Neural progenitor cell (in vitro differentiated cells): ENCODE measurements at regions not wholly inside any gene's neighbourhood (a gene's known extent, or its start where the extent isn't known, plus 50 kb on each side); places are given as distances from the start of the nearest gene placed in this dataset.

Source experiments
- DNase-seq: peaks from one replicate; pipeline ENCODE4 v3.0.0-alpha.2; 2016; ENCODE audit warnings: low spot score
- H2AFZ ChIP-seq: fragments of 200-600 bp; sonication (generic); replicated peaks from 2 replicates; pipeline ENCODE4 v1.6.1; 2016; ENCODE audit warnings: antibody characterized with exemption
- H3F3A ChIP-seq: fragments of 200-600 bp; sonication (generic); 2 replicates; pipeline ENCODE4 v1.6.1; 2016; ENCODE audit warnings: antibody characterized with exemption, low read depth
- H3K27ac ChIP-seq: fragments of 200-600 bp; sonication (generic); 2 replicates; pipeline ENCODE4 v1.5.1; 2016; ENCODE audit warnings: mild to moderate bottlenecking
- H3K27me3 ChIP-seq: fragments of 200-600 bp; sonication (generic); 2 replicates; pipeline ENCODE4 v1.6.1; 2016; ENCODE audit warnings: mild to moderate bottlenecking, moderate library complexity
- H3K36me3 ChIP-seq: fragments of 200-600 bp; sonication (generic); 2 replicates; pipeline ENCODE4 v1.5.1; 2016
- H3K4me1 ChIP-seq: fragments of 200-600 bp; sonication (generic); 2 replicates; pipeline ENCODE4 v1.6.1; 2016; ENCODE audit warnings: mixed run types
- H3K4me2 ChIP-seq: fragments of 200-600 bp; sonication (generic); 2 replicates; pipeline ENCODE4 v1.6.1; 2016
- H3K4me3 ChIP-seq: fragments of 200-600 bp; sonication (generic); 2 replicates; pipeline ENCODE4 v1.5.1; 2016
- H3K79me2 ChIP-seq: fragments of 200-600 bp; sonication (generic); 2 replicates; pipeline ENCODE4 v1.6.1; 2016; ENCODE audit warnings: low read depth
- H3K9ac ChIP-seq: fragments of 200-600 bp; sonication (generic); 2 replicates; pipeline ENCODE4 v1.6.1; 2016
- H3K9me3 ChIP-seq: fragments of 200-600 bp; sonication (generic); 2 replicates; pipeline ENCODE4 v1.5.1; 2016; ENCODE audit warnings: low read depth
- H4K20me1 ChIP-seq: fragments of 200-600 bp; sonication (generic); 2 replicates; pipeline ENCODE4 v1.6.1; 2016; ENCODE audit warnings: low read depth
- H3K27ac Mint-ChIP-seq: 3 replicates; pipeline ENCODE4 v1.8.0; 2021; ENCODE audit warnings: mixed read lengths
- H3K27me3 Mint-ChIP-seq: 2 replicates; pipeline ENCODE4 v1.8.0; 2022; ENCODE audit warnings: low read depth, mild to moderate bottlenecking, inconsistent platforms, moderate library complexity, mixed read lengths; ENCODE audit not compliant: insufficient read depth
- H3K36me3 Mint-ChIP-seq: 3 replicates; pipeline ENCODE4 v1.8.0; 2021; ENCODE audit warnings: mixed read lengths
- H3K4me1 Mint-ChIP-seq: 3 replicates; pipeline ENCODE4 v1.8.0; 2021; ENCODE audit warnings: mixed read lengths
- H3K4me3 Mint-ChIP-seq: 3 replicates; pipeline ENCODE4 v1.8.0; 2021; ENCODE audit warnings: mild to moderate bottlenecking, moderate library complexity, mixed read lengths
- H3K9me3 Mint-ChIP-seq: 3 replicates; pipeline ENCODE4 v1.8.0; 2020; ENCODE audit warnings: mixed read lengths
- EZH2 ChIP-seq: fragments of 200-600 bp; sonication (generic); IDR thresholded peaks from 2 replicates; pipeline ENCODE4 v1.6.1; 2017; ENCODE audit warnings: antibody characterized with exemption, mild to moderate bottlenecking, moderate library complexity
- EZH2phosphoT487 ChIP-seq: fragments of 200-600 bp; sonication (generic); IDR thresholded peaks from 2 replicates; pipeline ENCODE4 v1.6.1; 2017; ENCODE audit warnings: antibody characterized with exemption
- TF ChIP-seq, protein P1 (sequence below): fragments of 200-600 bp; sonication (generic); IDR thresholded peaks from 2 replicates; pipeline ENCODE4 v1.5.1; 2017; ENCODE audit warnings: antibody characterized with exemption, mild to moderate bottlenecking

DNA sequence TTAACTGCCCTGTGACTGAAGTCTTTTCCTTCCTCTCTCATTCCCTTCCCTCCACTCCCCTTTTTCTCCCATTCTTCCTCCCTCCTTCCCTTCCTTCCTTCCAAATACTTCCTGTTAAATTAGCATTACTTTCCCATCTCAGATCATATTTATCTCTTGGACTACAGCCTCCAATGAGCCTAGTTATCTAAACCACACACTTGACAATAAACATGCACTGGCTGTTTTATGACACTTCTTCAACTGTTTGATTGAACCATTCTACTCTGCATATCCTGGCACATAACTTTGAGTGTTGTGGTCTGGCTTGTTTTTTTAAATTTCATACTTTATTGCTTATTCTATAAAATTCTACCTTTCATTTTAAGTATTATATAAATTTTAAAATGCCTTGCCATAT, 1860.8 kb upstream of the LRRTM1 start:
- Histone ChIP-seq H3F3A (no peaks in the 10 kb centered on the region), H3K27ac (no peak overlapping the region), H3K27me3 (no peaks in the 10 kb centered on the region), H3K4me2 (no peak overlapping the region), H3K9me3 (no peaks in the 10 kb centered on the region), H3K4me3 (no peak overlapping the region), H2AFZ (no peak overlapping the region), H3K79me2 (no peaks in the 10 kb centered on the region), H3K4me1 (no peaks in the 10 kb centered on the region), H3K9ac (no peak overlapping the region), H3K36me3 (no peaks in the 10 kb centered on the region), H4K20me1 (no peaks in the 10 kb centered on the region)
- H3K9me3 Mint-ChIP-seq, result no peaks in the 10 kb centered on the region
- TF ChIP-seq, protein P1, sequence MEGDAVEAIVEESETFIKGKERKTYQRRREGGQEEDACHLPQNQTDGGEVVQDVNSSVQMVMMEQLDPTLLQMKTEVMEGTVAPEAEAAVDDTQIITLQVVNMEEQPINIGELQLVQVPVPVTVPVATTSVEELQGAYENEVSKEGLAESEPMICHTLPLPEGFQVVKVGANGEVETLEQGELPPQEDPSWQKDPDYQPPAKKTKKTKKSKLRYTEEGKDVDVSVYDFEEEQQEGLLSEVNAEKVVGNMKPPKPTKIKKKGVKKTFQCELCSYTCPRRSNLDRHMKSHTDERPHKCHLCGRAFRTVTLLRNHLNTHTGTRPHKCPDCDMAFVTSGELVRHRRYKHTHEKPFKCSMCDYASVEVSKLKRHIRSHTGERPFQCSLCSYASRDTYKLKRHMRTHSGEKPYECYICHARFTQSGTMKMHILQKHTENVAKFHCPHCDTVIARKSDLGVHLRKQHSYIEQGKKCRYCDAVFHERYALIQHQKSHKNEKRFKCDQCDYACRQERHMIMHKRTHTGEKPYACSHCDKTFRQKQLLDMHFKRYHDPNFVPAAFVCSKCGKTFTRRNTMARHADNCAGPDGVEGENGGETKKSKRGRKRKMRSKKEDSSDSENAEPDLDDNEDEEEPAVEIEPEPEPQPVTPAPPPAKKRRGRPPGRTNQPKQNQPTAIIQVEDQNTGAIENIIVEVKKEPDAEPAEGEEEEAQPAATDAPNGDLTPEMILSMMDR, result no peak
- TF ChIP-seq EZH2phosphoT487 (no peak), EZH2 (no peak)
- no peaks in the 10 kb centered on the region for H3K27me3 Mint-ChIP-seq
- H3K36me3 Mint-ChIP-seq, result no peaks in the 10 kb centered on the region
- H3K4me3 Mint-ChIP-seq, result no peak overlapping the region
- H3K27ac Mint-ChIP-seq, result no peak overlapping the region
- no peak for DNase-seq
- H3K4me1 Mint-ChIP-seq, result no peaks in the 10 kb centered on the region

- Histone ChIP-seq H3K9me3 (no peaks in the 10 kb centered on the region), H4K20me1 (no peaks in the 10 kb centered on the region), H3K4me3 (no peak overlapping the region), H3K4me1 (no peaks in the 10 kb centered on the region), H3F3A (no peaks in the 10 kb centered on the region), H3K27ac (no peak overlapping the region), H3K27me3 (no peaks in the 10 kb centered on the region), H3K79me2 (no peaks in the 10 kb centered on the region), H2AFZ (no peak overlapping the region), H3K4me2 (no peak overlapping the region), H3K36me3 (no peaks in the 10 kb centered on the region), H3K9ac (no peak overlapping the region)
- Mint-ChIP-seq H3K4me3 (no peak overlapping the region), H3K4me1 (no peaks in the 10 kb centered on the region), H3K9me3 (no peaks in the 10 kb centered on the region), H3K27ac (no peak overlapping the region), H3K36me3 (no peaks in the 10 kb centered on the region), H3K27me3 (no peaks in the 10 kb centered on the region)
- no peak for DNase-seq
- TF ChIP-seq, protein P1, result no peak
- TF ChIP-seq EZH2 (no peak), EZH2phosphoT487 (no peak)
Measured at GRCh38 chr2:82158150-82158549, 1853.6 kb upstream of the LRRTM1 start.

- no peak for TF ChIP-seq EZH2phosphoT487
- TF ChIP-seq, protein P1, result no peak
- no peak for TF ChIP-seq EZH2
Measured at GRCh38 chr2:82155469-82155868, 1850.9 kb upstream of the LRRTM1 start.

More at GRCh38 chr2:82155469-82155868, 1850.9 kb upstream of the LRRTM1 start:
- Histone ChIP-seq H3K4me1 (no peaks in the 10 kb centered on the region), H3K36me3 (no peaks in the 10 kb centered on the region), H3K27me3 (no peaks in the 10 kb centered on the region), H3K9me3 (no peaks in the 10 kb centered on the region), H4K20me1 (no peaks in the 10 kb centered on the region), H2AFZ (no peak overlapping the region), H3K27ac (no peak overlapping the region), H3K79me2 (no peaks in the 10 kb centered on the region), H3K4me2 (no peak overlapping the region), H3F3A (no peaks in the 10 kb centered on the region), H3K9ac (no peak overlapping the region), H3K4me3 (no peak overlapping the region)
- no peaks in the 10 kb centered on the region for H3K4me1 Mint-ChIP-seq
- H3K4me3 Mint-ChIP-seq, result no peak overlapping the region
- no peaks in the 10 kb centered on the region for H3K36me3 Mint-ChIP-seq
- no peaks in the 10 kb centered on the region for H3K27me3 Mint-ChIP-seq
- no peaks in the 10 kb centered on the region for H3K9me3 Mint-ChIP-seq
- H3K27ac Mint-ChIP-seq, result no peak overlapping the region
- DNase-seq, result no peak
